KMS-11 (cell line): ENCODE measurements at regions not wholly inside any gene's neighbourhood (a gene's known extent, or its start where the extent isn't known, plus 50 kb on each side); places are given as distances from the start of the nearest gene placed in this dataset.

Source experiments
- H2AFZ ChIP-seq: fragments of 200-600 bp; sonication (generic); 2 replicates; pipeline ENCODE4 v1.6.1; 2016; ENCODE audit warnings: antibody characterized with exemption, mixed run types, low read depth
- H3K27ac ChIP-seq: fragments of 200-600 bp; sonication (generic); 2 replicates; pipeline ENCODE4 v1.6.1; 2016; ENCODE audit warnings: mild to moderate bottlenecking, mixed run types
- H3K27me3 ChIP-seq: fragments of 200-600 bp; sonication (generic); 2 replicates; pipeline ENCODE4 v1.6.1; 2017; ENCODE audit warnings: mild to moderate bottlenecking, low read depth, mixed run types, moderate library complexity; ENCODE audit not compliant: insufficient read depth
- H3K36me3 ChIP-seq: fragments of 200-600 bp; sonication (generic); 2 replicates; pipeline ENCODE4 v1.6.1; 2017; ENCODE audit warnings: mild to moderate bottlenecking, mixed run types; ENCODE audit not compliant: insufficient read depth
- H3K4me1 ChIP-seq: fragments of 200-600 bp; sonication (generic); 2 replicates; pipeline ENCODE4 v1.6.1; 2016; ENCODE audit warnings: mild to moderate bottlenecking, low read depth, mixed run types; ENCODE audit not compliant: poor library complexity, severe bottlenecking
- H3K4me2 ChIP-seq: fragments of 200-600 bp; sonication (generic); 2 replicates; pipeline ENCODE4 v1.7.0; 2016; ENCODE audit warnings: mild to moderate bottlenecking, mixed run types
- H3K4me3 ChIP-seq: fragments of 200-600 bp; sonication (generic); IDR thresholded peaks from 2 replicates; pipeline ENCODE4 v1.6.1; 2017; ENCODE audit warnings: low read depth, low read length, mixed read lengths; ENCODE audit not compliant: insufficient read depth
- H3K79me2 ChIP-seq: fragments of 200-600 bp; sonication (generic); 2 replicates; pipeline ENCODE4 v1.6.1; 2016; ENCODE audit warnings: low read depth, mixed run types; ENCODE audit not compliant: insufficient read depth
- H3K9ac ChIP-seq: fragments of 200-600 bp; sonication (generic); 2 replicates; pipeline ENCODE4 v1.6.1; 2016; ENCODE audit warnings: mild to moderate bottlenecking, mixed run types
- H4K20me1 ChIP-seq: fragments of 200-600 bp; sonication (generic); 2 replicates; pipeline ENCODE4 v1.6.1; 2016; ENCODE audit warnings: mild to moderate bottlenecking, mixed run types; ENCODE audit not compliant: insufficient read depth
- CTCF ChIP-seq: fragments of 200-600 bp; sonication (generic); conservative IDR thresholded peaks from 2 replicates; pipeline ENCODE4 v1.6.1; 2017; ENCODE audit warnings: low read depth, mild to moderate bottlenecking, antibody characterized with exemption, low read length, moderate library complexity, mixed read lengths

DNA sequence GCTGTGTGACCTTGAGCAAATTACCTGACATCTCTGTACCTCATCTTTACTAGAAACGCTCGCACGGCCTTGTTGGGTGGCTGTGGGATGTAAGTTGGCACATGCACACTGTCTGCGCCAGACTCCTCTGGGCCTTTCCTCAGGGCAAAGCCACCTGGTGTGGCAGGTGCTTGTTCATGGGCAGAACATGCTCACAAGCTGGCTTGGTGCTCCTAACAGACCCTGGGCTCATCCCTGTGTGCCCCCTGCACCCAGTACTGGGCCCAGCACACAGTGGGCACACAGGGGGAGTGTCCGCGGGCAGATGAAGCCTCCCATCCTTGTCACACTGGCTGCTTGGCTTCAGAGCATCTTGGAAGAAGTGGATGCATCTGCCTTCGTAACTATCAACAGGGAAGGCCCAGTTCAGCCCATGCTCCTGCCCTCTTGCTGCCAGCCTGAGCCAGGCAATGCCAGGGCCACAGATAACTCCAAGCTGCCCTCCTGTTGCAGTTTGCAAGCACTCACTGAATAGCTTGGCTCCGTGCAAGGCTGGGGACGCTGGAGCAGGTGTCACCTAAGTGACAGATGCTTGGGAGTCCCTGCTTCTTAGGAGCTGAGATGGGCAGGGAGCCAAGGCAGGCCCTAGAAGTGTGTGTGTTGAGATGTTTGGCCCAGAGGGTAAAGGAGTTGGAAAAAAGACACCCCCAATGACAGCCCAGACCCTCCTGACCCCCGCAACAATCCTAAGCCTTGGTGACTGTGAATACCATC lies 123.9 kb downstream of the TUBA3C start:
- H3K79me2 ChIP-seq = no peaks in the 10 kb centered on the region
- no peaks in the 10 kb centered on the region for H3K4me1 ChIP-seq
- TF ChIP-seq CTCF = no peak
- H2AFZ ChIP-seq = no peak overlapping the region
- no peak overlapping the region for H3K9ac ChIP-seq
- H3K27me3 ChIP-seq = no peaks in the 10 kb centered on the region
- H3K4me3 ChIP-seq = no peak overlapping the region
- H3K27ac ChIP-seq = no peak overlapping the region
- no peak overlapping the region for H3K4me2 ChIP-seq
- no peaks in the 10 kb centered on the region for H3K36me3 ChIP-seq
- no peaks in the 10 kb centered on the region for H4K20me1 ChIP-seq

- Histone ChIP-seq H4K20me1 (no peaks in the 10 kb centered on the region), H3K79me2 (no peaks in the 10 kb centered on the region), H3K9ac (no peak overlapping the region), H3K4me1 (no peaks in the 10 kb centered on the region), H3K4me2 (no peak overlapping the region), H3K27me3 (no peaks in the 10 kb centered on the region), H3K4me3 (no peak overlapping the region), H3K27ac (no peak overlapping the region), H2AFZ (no peak overlapping the region), H3K36me3 (no peaks in the 10 kb centered on the region)
- no peak for TF ChIP-seq CTCF
Observed at GRCh38 chr13:19056984-19057490, 124.6 kb downstream of the TUBA3C start.

DNA sequence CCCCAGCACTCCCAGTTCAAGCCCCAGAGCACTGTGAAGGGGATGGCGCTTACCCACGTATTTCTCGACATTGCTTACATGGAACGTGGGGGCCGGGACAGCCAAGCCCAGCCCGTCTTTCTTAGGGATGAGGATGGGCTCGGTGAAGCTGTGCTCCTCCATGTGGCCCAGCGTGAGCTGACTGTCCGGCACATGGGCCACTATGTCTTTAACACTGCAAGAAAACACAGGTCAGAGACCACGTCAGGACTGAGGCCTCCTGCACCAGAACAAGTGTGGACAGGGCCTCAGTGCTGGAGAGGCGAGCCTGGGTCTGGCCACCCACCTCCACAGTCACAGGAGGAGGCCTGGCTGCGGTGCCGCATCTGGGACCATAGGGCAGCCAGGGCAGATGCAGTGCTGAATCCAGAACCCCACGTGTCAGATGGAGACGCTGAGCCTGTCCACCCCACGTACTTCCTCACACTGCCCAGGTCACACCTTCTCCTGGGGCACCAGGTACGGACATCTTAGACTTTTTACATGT lies 125.2 kb downstream of the TUBA3C start:
- Histone ChIP-seq H3K4me3 (no peak overlapping the region), H3K27me3 (no peaks in the 10 kb centered on the region), H3K4me1 (no peaks in the 10 kb centered on the region)

DNA sequence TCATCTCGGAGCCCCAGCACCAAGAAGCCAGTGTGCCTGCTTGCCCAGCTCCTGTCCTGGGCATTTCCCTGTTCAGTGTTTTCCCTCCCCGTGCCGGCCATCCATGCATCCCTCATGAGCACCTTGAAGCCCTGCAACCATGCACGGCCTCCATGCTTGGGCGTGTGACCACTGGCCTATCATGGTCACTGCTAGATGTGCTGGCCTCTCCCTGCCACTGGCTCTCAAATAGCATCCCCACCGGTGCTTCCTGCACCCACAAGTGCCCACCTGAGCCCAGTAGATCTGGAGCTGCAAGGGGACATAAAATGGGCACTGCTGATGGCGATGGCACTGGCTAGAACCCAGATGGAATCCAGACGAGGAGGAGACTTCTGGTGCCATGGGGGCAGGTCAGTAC lies 126.0 kb downstream of the TUBA3C start:
- Histone ChIP-seq H3K9ac (no peak overlapping the region), H3K4me2 (no peak overlapping the region), H4K20me1 (no peaks in the 10 kb centered on the region), H3K27ac (no peak overlapping the region), H3K27me3 (no peaks in the 10 kb centered on the region), H3K36me3 (no peaks in the 10 kb centered on the region), H3K4me3 (no peak overlapping the region), H3K79me2 (no peaks in the 10 kb centered on the region), H3K4me1 (no peaks in the 10 kb centered on the region), H2AFZ (no peak overlapping the region)
- no peak for TF ChIP-seq CTCF

More for the DNA sequence above, 125.2 kb downstream of the TUBA3C start:
- Histone ChIP-seq H3K4me2 (no peak overlapping the region), H4K20me1 (no peaks in the 10 kb centered on the region), H2AFZ (no peak overlapping the region), H3K79me2 (no peaks in the 10 kb centered on the region), H3K9ac (no peak overlapping the region), H3K27ac (no peak overlapping the region), H3K36me3 (no peaks in the 10 kb centered on the region)
- TF ChIP-seq CTCF = no peak
